IPS DF 19.7 (cell line): ENCODE measurements at regions not wholly inside any gene's neighbourhood (a gene's known extent, or its start where the extent isn't known, plus 50 kb on each side); places are given as distances from the start of the nearest gene placed in this dataset.
A peak's percentile ranks its signal among the peaks of the same experiment; 100 is the strongest.

Experiments
- DNase-seq: peaks from one replicate; pipeline ENCODE4 v3.0.0-alpha.2; 2013; ENCODE audit warnings: low read depth, low spot score

GRCh38 chr12:77629141-77629540 is 201.6 kb upstream of the NAV3 start:
- no peak for DNase-seq

- no peak for DNase-seq
Measured at GRCh38 chr12:77625441-77625840, 205.3 kb upstream of the NAV3 start.

GRCh38 chr12:77619425-77619824 is 211.3 kb upstream of the NAV3 start:
- no peak for DNase-seq

- no peak for DNase-seq
Measured at GRCh38 chr12:77617818-77618217, 212.9 kb upstream of the NAV3 start.

- peak; percentile 5 for DNase-seq
Measured at GRCh38 chr12:77615332-77615731, 215.4 kb upstream of the NAV3 start.

GRCh38 chr12:77613411-77613810 is 217.3 kb upstream of the NAV3 start:
- DNase-seq: no peak

- no peak for DNase-seq
Measured at GRCh38 chr12:77610446-77610845, 220.2 kb upstream of the NAV3 start.

GRCh38 chr12:77609016-77609415 is 221.7 kb upstream of the NAV3 start:
- DNase-seq: no peak

- DNase-seq: no peak
Measured at GRCh38 chr12:77608271-77608824, 222.3 kb upstream of the NAV3 start.

GRCh38 chr12:77606348-77606747 is 224.3 kb upstream of the NAV3 start:
- DNase-seq: no peak

GRCh38 chr12:77603946-77604345 is 226.7 kb upstream of the NAV3 start:
- DNase-seq: no peak

GRCh38 chr12:77601069-77601468 is 229.6 kb upstream of the NAV3 start:
- DNase-seq: no peak

- no peak for DNase-seq
Measured at GRCh38 chr12:77600468-77600843, 230.2 kb upstream of the NAV3 start.

GRCh38 chr12:77599782-77600467 is 230.8 kb upstream of the NAV3 start:
- no peak for DNase-seq

- DNase-seq: no peak
Measured at GRCh38 chr12:77594366-77594765, 236.3 kb upstream of the NAV3 start.

- no peak for DNase-seq
Measured at GRCh38 chr12:77592836-77593235, 237.9 kb upstream of the NAV3 start.

- DNase-seq: no peak
Measured at GRCh38 chr12:77591959-77592743, 238.5 kb upstream of the NAV3 start.

- DNase-seq: no peak
Measured at GRCh38 chr12:77590306-77590705, 240.4 kb upstream of the NAV3 start.

- DNase-seq: no peak
Measured at GRCh38 chr12:77584860-77585259, 245.8 kb upstream of the NAV3 start.

GRCh38 chr12:77578466-77579220 is 252.1 kb upstream of the NAV3 start:
- DNase-seq: no peak

GRCh38 chr12:77577791-77578190 is 252.9 kb upstream of the NAV3 start:
- no peak for DNase-seq

- DNase-seq: no peak
Measured at GRCh38 chr12:77575376-77575919, 255.2 kb upstream of the NAV3 start.
